Tibial artery (tissue), 4 donors: ENCODE measurements at regions not wholly inside any gene's neighbourhood (a gene's known extent, or its start where the extent isn't known, plus 50 kb on each side); places are given as distances from the start of the nearest gene placed in this dataset.

Experiments used
- DNase-seq, 2 donors: peaks; one replicate each; pipeline ENCODE4 v3.0.0-alpha.2; 2019
- H3K27ac ChIP-seq, 2 donors: fragments of 200-600 bp; sonication (generic) in 1 of 2; 1 replicate in 1 of 2; 2 replicates in 1 of 2; pipeline ENCODE4 v1.5.1; 2018 to 2019; ENCODE audit warnings: mild to moderate bottlenecking in 1 of 2
- H3K27me3 ChIP-seq, 2 donors: fragments of 200-600 bp; sonication (generic) in 1 of 2; one replicate each; pipeline versions ENCODE4 v1.5.1 to v1.6.0; 2016 to 2019
- H3K36me3 ChIP-seq, 3 donors: fragments of 200-600 bp; sonication (generic) in 2 of 3; one replicate each; pipeline ENCODE4 v1.5.1; 2016 to 2019; ENCODE audit warnings: mild to moderate bottlenecking in 2 of 3
- H3K4me1 ChIP-seq, 4 donors: fragments of 200-600 bp; sonication (generic) in 2 of 4; 1 replicate in 3 of 4; 2 replicates in 1 of 4; pipeline ENCODE4 v1.5.1; 2016 to 2019
- H3K4me3 ChIP-seq, 2 donors: fragments of 200-600 bp; sonication (generic) in 1 of 2; 1 replicate in 1 of 2; 2 replicates in 1 of 2; pipeline ENCODE4 v1.5.1; 2018 to 2019; ENCODE audit warnings: mild to moderate bottlenecking in 2 of 2
- H3K9me3 ChIP-seq, 3 donors: fragments of 200-600 bp; sonication (generic) in 1 of 3; one replicate each; pipeline ENCODE4 v1.5.1; 2016 to 2019
- CTCF ChIP-seq, 2 experiments: fragments of 200-600 bp in 1 of 2; fragments of 450-650 bp in 1 of 2; IDR thresholded peaks; one replicate each; pipeline ENCODE4 v1.5.1; 2017 to 2019; ENCODE audit warnings: antibody characterized with exemption in 2 of 2, mild to moderate bottlenecking in 1 of 2, moderate library complexity in 1 of 2
- intact Hi-C: fragments of 100-400 bp; cut with DNase I; formaldehyde crosslinking; loops from one replicate; pipeline ENCODE4 v1.15.0; 2023; ENCODE audit warnings: low total_unique reads

- no peak for DNase-seq
- Histone ChIP-seq H3K4me3 (no peak overlapping the region), H3K27ac (no peak overlapping the region), H3K36me3 (no peaks in the 10 kb centered on the region), H3K4me1 (peaks cover 0 to 6% (median 3%) of the 10 kb centered on the region in 4 donors), H3K9me3 (no peaks in the 10 kb centered on the region), H3K27me3 (no peaks in the 10 kb centered on the region)
- no peak for TF ChIP-seq CTCF (IDR thresholded peaks at IDR 0.05)
- intact Hi-C loops: no loop called here
These were observed 281.3 kb downstream of the PTTG2 start for GRCh38 chr4:38241541-38241940.

- no peak for DNase-seq
- H3K36me3 ChIP-seq: no peaks in the 10 kb centered on the region
These were observed 281.9 kb downstream of the PTTG2 start for GRCh38 chr4:38242101-38242500.

GRCh38 chr4:38242822-38243387, 282.7 kb downstream of the PTTG2 start:
- Histone ChIP-seq H3K27ac (no peak overlapping the region), H3K4me3 (no peak overlapping the region), H3K36me3 (no peaks in the 10 kb centered on the region), H3K4me1 (no peaks in the 10 kb centered on the region), H3K9me3 (no peaks in the 10 kb centered on the region), H3K27me3 (no peaks in the 10 kb centered on the region)
- DNase-seq: no peak
- TF ChIP-seq CTCF (IDR thresholded peaks at IDR 0.05): no peak
- intact Hi-C loops: no loop called here

More at GRCh38 chr4:38242101-38242500, 281.9 kb downstream of the PTTG2 start:
- no peaks in the 10 kb centered on the region for H3K27me3 ChIP-seq
- TF ChIP-seq CTCF (IDR thresholded peaks at IDR 0.05): no peak
- H3K4me3 ChIP-seq: no peak overlapping the region
- peaks cover 0 to under 1% (median 0%) of the 10 kb centered on the region in 4 donors for H3K4me1 ChIP-seq
- intact Hi-C loops: no loop called here
- no peak overlapping the region for H3K27ac ChIP-seq
- H3K9me3 ChIP-seq: no peaks in the 10 kb centered on the region

GRCh38 chr4:38243388-38244053, 283.3 kb downstream of the PTTG2 start:
- H3K9me3 ChIP-seq: no peaks in the 10 kb centered on the region
- DNase-seq: no peak
- H3K27ac ChIP-seq: no peak overlapping the region
- TF ChIP-seq CTCF (IDR thresholded peaks at IDR 0.05): no peak
- H3K4me3 ChIP-seq: no peak overlapping the region
- H3K27me3 ChIP-seq: no peaks in the 10 kb centered on the region
- no peaks in the 10 kb centered on the region for H3K36me3 ChIP-seq
- intact Hi-C loops: no loop called here
- H3K4me1 ChIP-seq: no peaks in the 10 kb centered on the region

GRCh38 chr4:38254825-38255224, 294.6 kb downstream of the PTTG2 start:
- no peak for TF ChIP-seq CTCF (IDR thresholded peaks at IDR 0.05)

More at GRCh38 chr4:38254825-38255224, 294.6 kb downstream of the PTTG2 start:
- intact Hi-C loops: no loop called here
- Histone ChIP-seq H3K36me3 (no peaks in the 10 kb centered on the region), H3K9me3 (peaks cover 0 to 6% (median 6%) of the 10 kb centered on the region in 3 donors), H3K4me1 (no peaks in the 10 kb centered on the region), H3K4me3 (no peak overlapping the region), H3K27ac (no peak overlapping the region), H3K27me3 (no peaks in the 10 kb centered on the region)
- DNase-seq: no peak
